OCI-M1 (cell line): ENCODE measurements at regions not wholly inside any gene's neighbourhood (a gene's known extent, or its start where the extent isn't known, plus 50 kb on each side); places are given as distances from the start of the nearest gene placed in this dataset.
"Not testable (repeated sequence)": the region's sequence is repeated elsewhere in the genome, so short reads cannot be mapped to it uniquely, and the experiment has no call there.

Experiments
- DNase-seq: peaks from one replicate; lab custom pipeline; 2025; lab: John Stamatoyannopoulos, UW

DNA sequence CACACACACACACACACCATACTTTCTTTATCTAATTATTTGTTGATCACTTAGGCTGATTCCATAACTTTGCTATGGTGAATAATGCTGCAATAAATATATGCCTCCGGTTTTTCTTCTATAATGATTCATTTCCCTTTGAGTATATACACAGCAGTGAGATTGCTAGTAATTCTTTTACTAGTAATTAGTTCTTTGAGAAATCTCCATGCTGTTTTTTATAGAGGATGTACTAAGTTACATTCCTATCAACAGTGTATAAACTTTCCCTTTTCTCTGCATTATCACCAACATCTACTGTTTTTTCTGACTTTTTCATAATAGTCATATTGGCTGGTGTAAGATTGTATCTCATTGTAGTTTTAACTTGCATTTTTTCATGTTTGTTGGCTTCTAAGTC is 1405.1 kb downstream of the PCDH9 start:
- no peak for DNase-seq

DNA sequence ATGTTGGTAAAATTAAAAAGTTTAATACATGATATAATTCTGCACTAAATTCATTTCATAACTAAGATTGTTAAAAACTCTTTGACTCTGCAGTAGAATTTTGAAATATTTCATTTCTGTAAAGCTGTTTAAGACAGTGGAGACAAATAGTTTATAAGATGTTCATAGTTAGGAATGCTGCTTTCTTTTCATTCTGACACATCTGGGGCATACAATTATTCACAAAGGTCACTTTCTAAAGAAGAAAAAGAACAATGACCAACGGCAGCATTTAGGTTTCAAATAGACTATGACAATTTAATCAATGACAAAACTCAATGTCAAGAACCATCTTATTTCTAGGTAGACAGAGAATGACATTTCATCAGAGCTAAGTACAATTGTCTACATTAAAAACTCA is 1422.1 kb downstream of the PCDH9 start:
- DNase-seq: no peak

DNA sequence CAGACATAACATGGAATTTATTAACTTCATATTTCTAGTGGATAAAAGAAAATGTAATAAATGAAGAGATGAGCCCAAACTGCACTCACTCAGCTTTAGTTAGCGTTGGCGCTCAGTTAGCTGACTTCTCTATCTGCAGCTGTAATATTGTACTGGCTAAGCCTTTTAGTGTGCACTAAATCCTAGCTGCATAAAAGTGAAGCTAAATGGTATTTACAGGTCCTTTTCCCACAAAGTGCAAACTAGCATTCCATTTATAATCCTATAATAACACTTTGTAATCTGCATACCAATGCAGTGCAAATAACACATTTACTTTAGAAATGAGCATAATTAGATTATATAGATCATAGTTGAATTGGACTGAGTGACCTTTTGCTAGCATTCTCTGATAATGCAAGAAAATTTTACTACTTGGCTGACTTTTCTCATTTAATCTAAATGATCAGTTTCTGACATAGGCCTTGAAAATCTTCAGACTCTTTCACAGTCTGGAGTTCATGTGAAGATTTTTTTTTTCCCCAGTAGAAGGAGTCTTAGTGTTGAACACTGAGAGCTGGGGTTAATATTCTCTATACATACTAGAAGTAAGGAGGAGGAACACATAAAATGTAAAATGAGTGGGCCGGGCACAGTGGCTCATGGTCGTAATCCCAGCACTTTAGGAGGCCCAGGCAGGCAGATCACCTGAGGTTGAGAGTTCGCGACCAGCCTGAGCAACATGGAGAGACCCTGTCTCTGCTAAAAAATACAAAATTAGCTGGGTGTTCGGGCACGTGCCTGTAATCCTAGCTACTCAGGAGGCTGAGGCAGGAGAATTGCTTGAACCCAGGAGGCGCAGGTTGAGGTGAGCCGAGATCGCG is 1426.4 kb downstream of the PCDH9 start:
- DNase-seq: no peak

DNA sequence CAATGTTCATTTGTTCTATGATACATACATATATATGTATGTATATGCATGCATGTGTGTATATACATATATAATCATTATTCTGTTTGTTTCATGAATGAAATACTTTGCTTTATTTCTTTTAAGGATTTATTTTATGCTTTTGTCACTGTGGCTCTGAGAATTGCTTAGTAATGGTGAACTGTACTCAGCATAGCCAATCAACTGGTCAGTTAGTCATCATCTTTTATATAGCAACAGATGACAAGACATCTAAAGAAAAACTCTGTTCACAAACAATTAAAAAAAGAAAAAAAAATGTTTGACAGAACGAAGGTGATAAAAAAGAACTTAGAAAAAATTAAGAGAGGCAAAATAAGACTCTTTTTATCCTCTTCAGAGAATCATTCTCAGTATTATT is 1440.3 kb downstream of the PCDH9 start:
- no peak for DNase-seq

DNA sequence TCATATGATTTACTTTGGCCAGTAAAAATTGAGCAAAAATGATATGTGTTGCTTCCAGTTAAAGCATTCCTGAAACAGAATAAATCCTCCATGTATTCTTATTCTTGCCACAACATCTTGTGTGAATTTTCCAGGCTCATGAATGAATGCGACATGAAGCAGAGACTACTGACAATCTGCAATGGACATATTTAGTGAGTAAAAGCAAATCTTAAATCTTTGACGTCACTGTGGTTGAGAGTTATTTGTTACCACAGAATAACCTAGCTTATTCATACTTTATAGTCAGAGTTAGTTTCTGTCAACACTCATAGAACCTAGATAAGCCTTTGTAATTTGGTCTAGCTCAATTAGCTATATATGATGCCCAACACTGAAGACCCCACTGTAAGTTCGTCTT is 1443.1 kb downstream of the PCDH9 start:
- no peak for DNase-seq

DNA sequence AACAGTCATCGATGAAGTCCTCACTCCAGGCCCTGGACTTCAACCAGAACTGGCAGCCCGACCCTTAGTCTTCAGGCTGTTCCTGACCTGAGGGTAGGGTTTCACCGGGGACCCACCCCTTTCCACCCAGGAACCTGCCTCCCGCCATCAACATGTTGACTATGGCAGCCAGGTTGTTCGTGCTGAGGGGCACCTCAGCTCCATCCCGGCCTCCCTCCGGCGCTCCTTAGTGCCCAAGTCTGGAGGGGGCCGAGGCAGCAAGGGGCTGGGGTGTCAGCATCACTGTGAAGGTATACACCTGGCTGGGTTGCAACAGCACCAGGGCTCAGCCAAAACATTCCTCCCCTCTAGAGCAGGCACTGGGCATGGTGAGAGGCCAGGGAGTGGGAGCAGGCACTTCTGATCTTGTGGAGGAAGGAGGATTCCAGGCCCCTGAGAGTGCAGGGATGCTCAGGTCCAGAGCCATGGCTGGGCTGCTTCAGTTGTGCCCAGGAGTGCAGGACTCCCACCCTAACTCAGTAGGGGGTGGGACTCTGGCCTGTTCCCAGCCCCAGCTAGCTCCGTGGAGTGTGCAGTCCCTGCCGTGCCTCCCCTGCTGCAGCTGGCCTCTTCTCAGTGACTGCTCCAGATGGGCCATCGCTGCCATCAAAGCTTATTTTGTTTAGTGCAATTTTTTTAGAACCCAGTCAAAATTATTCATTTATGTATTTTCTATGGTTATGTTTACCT is 1445.9 kb downstream of the PCDH9 start:
- no peak for DNase-seq

DNA sequence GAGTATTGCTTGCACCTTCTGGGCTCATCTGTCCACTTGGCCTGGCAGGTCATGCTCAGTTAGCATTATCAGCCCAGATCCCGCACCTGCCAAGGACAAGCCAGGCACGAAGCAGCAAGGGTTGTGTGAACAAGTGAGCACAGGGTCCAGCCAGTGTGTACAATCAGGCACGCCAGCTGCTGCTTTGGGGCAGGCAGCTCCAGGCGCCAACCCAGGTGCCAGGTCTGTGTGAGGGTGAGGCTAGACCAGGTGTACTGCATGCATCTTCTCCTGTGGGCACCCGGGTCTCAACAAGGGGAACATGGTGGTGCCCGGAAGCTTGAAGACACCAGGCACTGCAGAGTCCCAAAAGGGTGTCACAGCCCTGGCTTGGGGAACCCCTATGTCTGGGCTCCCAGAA is 1446.8 kb downstream of the PCDH9 start:
- no peak for DNase-seq

DNA sequence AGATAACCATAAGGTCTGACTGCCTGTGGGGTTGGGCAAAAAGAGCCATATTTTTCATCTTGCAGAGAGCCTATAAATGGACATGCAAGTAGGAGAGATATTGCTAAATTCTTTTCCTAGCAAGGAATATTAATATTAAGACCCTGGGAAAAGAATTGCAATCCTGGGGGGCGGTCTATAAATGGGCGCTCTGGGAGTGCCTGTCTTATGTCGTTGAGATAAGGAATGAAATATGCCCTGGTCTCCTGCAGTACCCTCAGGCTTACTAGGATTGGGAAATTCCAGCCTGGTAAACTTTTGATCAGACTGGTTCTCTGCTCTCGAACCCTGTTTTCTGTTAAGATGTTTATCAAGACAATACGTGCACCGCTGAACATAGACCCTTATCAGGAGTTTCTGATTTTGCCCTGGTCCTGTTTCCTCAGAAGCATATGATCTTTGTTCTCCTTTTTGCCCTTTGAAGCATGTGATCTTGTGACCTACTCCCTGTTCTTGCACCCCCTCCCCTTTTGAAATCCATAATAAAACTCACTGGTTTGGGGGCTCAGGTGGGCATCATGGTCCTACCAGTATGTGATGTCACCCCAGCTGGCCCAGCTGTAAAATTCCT is 1458.3 kb downstream of the PCDH9 start:
- DNase-seq: not testable (repeated sequence)

DNA sequence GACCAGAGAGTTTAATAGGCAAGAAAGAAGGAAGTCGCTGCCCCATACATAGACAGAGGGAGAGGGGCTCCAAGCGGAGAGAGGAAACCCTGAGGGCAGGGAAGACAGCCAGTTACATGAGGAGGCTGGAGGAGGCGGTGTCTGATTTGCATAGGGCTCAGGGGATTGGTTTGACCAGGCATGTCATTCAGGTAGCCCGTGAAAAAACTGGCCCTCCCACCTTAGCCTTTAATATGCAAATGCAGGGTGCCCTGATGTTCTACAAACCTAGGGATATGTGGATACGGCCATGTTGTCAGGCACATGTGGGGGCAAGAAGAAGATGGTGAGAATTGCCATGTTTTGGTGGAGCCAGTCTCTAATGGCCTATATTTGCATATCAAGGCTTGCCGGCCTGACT is 1461.6 kb downstream of the PCDH9 start:
- DNase-seq: no peak

DNA sequence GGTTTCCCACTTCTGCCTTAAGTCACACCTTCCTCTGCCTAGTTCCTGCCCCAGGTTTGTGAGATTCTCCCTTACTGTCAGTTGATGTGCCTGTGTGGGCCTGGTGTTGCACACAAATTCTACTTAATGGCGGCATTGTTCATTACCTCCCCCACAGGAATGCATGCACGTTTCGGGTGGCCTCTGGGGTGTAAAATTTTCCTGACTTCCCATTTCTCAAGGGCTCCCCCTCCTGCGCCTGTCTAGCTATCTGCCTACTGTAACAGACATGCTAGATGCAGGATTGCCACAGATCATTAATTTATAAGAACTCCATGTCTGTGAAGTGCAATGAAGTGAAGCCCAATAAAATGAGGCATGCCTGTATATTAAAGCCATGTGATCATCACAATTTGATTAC is 1466.3 kb downstream of the PCDH9 start:
- no peak for DNase-seq

DNA sequence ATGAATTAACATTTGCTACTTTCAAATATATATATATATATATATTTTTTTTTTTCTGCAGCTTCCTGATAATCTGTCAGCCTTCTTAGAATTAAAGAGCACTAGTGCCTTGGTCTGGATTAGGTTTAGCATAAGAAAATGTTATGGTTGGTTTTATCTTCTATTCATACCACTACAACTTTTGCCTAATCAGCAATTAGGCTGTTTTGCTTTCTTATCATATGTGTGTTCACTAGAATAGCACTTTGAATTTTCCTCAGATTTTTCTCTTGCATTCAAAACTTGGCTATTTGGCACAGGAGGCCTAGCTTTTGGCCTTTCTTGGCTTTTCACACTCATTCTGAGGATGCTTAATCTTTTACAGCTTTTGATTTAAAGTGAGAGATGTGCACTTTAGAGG is 1468.1 kb downstream of the PCDH9 start:
- no peak for DNase-seq

DNA sequence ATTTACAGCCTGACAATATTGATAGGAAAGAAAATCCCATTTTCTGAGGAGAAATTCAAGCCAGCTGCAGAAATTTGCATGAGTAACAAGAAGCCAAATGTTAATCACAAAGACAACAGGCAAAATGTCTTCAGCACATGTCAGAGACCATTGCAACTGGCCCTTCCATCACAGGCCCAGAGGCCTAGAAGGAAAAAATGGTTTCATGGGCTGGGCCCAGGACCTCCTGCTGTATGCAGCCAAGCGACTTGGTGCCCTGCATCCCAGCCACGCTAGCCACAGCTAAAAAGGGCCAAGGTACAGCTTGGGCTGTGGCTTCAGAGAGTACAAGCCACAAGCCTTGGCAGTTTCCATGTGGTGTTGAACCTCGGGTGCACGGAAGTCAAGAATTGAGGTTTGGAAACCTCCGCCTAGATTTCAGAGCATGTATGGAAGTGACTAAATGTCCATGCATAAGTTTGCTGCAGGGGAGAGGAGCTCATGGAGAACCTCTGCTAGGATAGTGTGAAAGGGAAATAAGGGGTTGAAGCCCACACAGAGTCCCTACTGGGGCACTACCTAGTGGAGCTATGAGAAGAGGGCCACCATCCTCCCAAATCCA is 1474.0 kb downstream of the PCDH9 start:
- no peak for DNase-seq

DNA sequence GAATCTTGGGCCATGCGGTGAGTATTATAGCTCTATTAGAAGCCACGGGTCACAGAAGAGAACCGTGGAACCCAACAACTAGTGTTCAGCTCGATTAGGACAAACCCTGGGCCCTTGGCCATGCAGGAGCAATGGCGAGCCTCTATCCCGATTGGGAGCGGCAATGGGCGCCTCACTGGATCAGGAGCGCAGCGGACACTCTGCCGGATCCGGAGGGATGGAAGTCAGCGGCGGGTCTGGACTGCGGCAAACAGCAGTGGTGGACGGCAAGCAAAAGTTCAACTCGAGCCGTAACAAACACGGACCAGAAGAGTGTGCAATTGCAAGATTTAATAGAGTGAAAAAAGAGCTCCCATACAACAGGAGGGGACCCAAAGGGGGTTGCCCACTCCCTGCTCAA is 1481.9 kb downstream of the PCDH9 start:
- DNase-seq: no peak

DNA sequence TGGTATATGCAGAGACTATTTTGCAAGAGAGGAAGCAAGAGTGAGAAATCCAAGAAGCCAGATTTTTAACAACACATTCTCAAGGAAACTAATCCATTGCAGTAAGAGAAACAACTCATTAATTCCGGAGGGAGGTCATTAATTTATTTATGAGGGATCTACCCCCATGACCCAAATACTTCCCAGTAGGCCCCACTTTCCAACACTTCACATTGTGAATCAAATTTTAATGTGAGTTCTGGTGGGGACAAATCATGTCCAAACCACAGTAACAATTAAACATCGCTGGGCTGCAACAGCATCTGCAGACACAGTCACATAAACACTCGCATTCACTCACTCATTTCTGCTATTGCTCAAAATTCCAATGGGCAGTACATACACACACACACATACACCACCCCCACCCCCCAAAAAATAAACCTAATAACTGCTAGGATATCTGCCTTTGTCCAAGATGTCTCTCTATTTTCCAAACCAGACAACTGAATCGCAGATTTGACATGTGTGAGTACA is 1483.7 kb downstream of the PCDH9 start:
- no peak for DNase-seq

DNA sequence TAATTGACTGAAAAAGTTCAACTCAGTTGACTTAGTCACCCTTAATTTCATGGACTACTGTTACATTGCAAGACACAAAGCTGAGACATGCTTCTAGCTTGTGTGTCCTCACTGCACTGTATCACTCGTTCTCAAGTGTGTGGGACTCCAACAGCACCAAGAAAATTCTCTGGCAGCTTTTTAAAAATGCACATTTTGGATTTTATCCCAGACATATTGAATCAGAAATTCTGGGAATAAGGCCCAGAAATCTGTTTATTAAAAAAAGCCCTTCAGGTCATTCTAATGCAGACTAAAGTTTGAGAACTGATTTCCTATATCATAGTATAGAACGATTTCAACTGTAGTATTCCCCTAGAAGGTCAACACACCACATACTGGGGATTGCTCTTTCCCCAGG is 1485.3 kb downstream of the PCDH9 start:
- DNase-seq: no peak

DNA sequence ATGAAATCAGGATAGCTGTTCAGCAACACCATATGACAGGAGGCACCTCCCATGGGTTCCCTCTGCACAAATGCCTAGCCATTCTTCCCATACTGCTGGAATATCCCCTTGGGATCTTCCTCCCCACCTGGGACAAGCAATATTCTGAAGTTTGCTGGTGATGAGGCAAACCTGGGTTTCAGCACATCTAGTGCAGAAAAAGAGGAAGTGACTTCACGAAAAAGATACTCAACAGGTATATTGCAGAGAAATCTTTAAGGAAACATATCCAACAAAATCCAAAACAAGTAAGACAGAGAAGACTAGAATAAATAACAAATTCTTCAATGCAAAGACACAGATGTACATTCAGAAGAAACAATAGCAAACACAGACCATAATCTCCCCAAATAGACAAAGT is 1497.0 kb downstream of the PCDH9 start:
- no peak for DNase-seq

DNA sequence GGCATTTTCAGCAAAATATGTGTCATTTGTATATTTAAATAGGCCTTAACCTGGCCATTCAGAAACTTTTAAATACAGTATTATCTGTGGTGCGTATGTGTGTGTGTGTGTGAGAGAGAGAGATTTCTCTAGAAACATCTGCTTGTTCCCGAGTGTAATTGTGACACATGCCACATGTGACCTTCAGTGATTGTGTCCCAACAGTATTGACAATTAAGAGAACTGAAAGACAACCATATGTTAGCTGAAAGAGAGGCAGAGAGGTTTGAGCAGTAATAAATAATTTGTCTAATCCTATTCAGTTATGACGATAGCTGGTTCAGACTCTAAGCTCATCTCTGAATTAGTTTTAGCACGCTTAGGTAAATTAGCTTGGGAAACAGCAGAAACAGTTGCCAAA is 1503.1 kb downstream of the PCDH9 start:
- DNase-seq: no peak

DNA sequence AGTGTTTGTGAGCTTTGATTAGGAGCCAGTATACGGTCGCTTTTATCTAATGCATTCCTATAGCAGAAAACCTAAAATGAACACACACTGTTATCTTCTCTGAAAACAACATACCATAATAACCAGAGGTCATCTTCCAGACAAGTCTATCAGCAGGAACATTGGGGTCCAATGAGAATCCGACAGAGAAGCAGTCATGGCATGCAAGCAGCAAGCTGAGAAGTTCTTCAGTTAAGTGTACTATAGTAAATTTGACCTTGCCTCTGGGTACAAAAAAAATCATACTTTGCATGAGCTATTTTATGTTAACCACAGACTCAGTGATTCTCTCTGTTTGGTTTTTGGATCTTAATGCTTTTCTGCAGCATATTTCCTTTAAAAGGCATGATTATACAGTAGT is 1505.1 kb downstream of the PCDH9 start:
- peak; percentile 38 for DNase-seq

DNA sequence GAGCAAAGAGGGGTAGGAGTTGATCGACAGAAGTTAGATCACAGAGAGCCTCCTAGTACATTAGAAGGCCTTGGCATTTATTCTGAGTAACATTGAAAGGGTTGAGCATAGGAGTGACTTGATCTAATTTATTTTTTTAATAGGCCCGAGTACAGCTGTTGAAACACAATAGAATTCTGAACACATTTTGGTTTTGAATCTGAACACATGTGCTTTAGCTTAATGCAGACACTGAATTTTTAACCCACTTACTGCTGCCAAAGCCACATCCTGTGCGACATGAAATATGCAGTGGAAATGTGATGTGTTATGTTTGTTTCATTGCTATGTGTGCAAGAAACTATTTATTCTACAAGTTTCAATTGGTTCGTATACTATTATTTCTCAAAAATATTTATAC is 1505.9 kb downstream of the PCDH9 start:
- no peak for DNase-seq

DNA sequence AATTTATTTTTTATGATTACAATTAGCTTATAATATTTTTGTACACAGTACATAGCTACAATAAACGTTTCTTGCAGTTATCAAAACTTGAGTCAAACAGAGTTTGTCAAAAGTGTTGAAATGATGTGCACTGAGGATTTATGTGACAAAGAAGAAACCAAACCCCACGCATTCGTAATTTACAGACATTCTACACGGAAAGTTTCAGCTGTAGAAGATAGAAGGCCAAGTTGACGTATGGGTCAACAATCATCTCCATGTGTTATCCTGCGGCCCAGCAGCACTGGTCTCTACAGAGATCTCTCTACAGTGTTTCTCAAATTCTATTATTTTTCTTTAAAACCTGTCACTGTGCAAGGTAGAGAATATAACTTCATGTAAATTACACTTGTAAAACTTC is 1507.6 kb downstream of the PCDH9 start:
- no peak for DNase-seq

DNA sequence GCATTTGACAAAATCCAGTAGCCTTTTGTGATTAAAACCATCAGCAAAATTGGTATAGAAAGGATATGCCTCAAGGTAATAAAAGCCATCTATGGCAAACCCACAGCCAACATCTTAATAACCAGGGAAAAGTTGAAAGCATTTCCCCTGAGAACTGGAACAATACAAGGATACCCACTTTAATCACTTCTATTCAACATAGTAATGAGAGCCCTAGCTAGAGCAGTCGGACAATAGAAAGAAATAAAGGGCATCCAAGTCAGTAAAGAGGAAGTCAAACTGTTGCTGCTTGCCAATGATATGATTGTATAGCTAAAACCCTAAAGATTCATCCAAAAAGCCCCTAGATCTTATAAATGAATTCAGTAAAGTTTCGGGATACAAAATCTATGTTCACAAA is 1510.3 kb downstream of the PCDH9 start:
- DNase-seq: no peak

DNA sequence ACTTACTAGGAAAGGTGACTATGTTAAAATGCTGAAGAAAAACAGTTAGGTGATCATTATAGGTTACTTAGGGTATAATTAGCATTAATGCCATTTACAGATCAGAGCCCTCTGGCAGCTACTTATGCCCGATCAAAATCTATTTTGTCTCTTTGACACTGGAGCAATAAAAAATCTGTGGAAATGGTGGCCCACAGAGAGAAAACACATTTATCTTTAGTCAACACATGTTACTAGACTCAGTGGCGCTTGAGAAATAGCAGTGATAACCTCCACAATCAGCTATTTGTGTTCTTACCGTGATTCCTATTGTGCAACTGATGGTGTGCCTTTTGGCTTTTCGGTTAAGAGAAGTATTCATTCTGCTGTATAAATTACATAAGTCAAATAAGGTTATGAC is 1519.6 kb downstream of the PCDH9 start:
- DNase-seq: no peak

DNA sequence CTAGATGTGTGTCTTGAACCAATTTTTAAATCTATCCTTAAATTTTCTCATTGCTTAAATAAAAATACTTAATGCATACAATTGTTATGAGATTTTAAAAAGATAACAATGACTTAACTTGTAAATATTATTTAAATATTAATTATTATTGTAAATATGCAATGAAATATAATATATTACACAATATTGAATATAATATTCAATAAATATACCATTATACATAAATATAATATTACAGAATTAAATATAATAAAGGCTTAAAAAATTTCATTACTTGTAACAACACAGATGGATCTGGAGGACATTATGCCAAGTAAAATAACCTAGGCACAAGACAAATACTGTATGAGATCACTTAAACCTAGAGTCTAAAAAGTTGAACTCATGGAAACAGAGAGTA is 1532.3 kb downstream of the PCDH9 start:
- DNase-seq: no peak
